Caco-2 (cell line): ENCODE measurements at regions not wholly inside any gene's neighbourhood (a gene's known extent, or its start where the extent isn't known, plus 50 kb on each side); places are given as distances from the start of the nearest gene placed in this dataset.
"Not testable (repeated sequence)": the region's sequence is repeated elsewhere in the genome, so short reads cannot be mapped to it uniquely, and the experiment has no call there.

Experiments used
- BruUV-seq: library from RNA; stranded (reverse); fragments of 400-500 nt; replicated peaks from 2 replicates; lab custom pipeline; 2021; lab: Mats Ljungman, UMichigan
- CTCF ChIA-PET: fragments of 300-600 bp; sonication (Branson Sonifier 250); formaldehyde crosslinking; loops from one replicate; lab custom pipeline; 2022; ENCODE audit warnings: antibody characterized with exemption; lab: Charles Lee
- POLR2A ChIA-PET: fragments of 300-600 bp; sonication (Branson Sonifier 250); formaldehyde crosslinking; loops from one replicate; lab custom pipeline; 2022; ENCODE audit warnings: antibody characterized with exemption; lab: Charles Lee
- DNase-seq, 2 experiments: peaks; one replicate each; pipeline versions ENCODE4 v3.0.0 to v3.0.0-alpha.2; 2020 to 2022
- H3K27me3 ChIP-seq: replicated peaks from 2 replicates; pipeline ENCODE4 v1.6.0; 2011; ENCODE audit warnings: low read length; ENCODE audit not compliant: control insufficient read depth, insufficient read depth
- H3K36me3 ChIP-seq: 2 replicates; pipeline ENCODE4 v1.5.1; 2011; ENCODE audit warnings: low read length; ENCODE audit not compliant: control insufficient read depth, insufficient read depth
- H3K4me1 ChIP-seq: fragments of 250-450 bp; sonication (Bioruptor Pico); 2 replicates; pipeline ENCODE4 v1.5.1; 2020; ENCODE audit warnings: mild to moderate bottlenecking
- H3K4me3 ChIP-seq: 2 replicates; pipeline ENCODE4 v1.5.1; 2011; ENCODE audit warnings: low read depth, mild to moderate bottlenecking, control low read depth, low read length
- H3K9me3 ChIP-seq: fragments of 250-450 bp; sonication (Bioruptor Pico); 2 replicates; pipeline ENCODE4 v1.5.1; 2020; ENCODE audit warnings: mild to moderate bottlenecking, moderate library complexity
- H3K27ac Mint-ChIP-seq: one replicate; pipeline ENCODE4 v1.8.0; 2022; ENCODE audit warnings: mixed read lengths; ENCODE audit not compliant: unreplicated experiment
- H3K27me3 Mint-ChIP-seq: one replicate; pipeline ENCODE4 v1.8.0; 2022; ENCODE audit warnings: mixed read lengths; ENCODE audit not compliant: insufficient read depth, unreplicated experiment
- H3K36me3 Mint-ChIP-seq: one replicate; pipeline ENCODE4 v1.8.0; 2022; ENCODE audit warnings: mild to moderate bottlenecking, mixed read lengths; ENCODE audit not compliant: insufficient read depth, unreplicated experiment
- H3K4me1 Mint-ChIP-seq: one replicate; pipeline ENCODE4 v1.8.0; 2022; ENCODE audit warnings: low read depth, mixed read lengths; ENCODE audit not compliant: unreplicated experiment
- H3K4me3 Mint-ChIP-seq: one replicate; pipeline ENCODE4 v1.8.0; 2022; ENCODE audit warnings: mild to moderate bottlenecking, moderate library complexity, mixed read lengths; ENCODE audit not compliant: unreplicated experiment
- H3K9me3 Mint-ChIP-seq: one replicate; pipeline ENCODE4 v1.8.0; 2022; ENCODE audit warnings: mixed read lengths; ENCODE audit not compliant: unreplicated experiment
- intact Hi-C: fragments of 100-400 bp; cut with micrococcal nuclease; formaldehyde crosslinking; loops from one replicate; pipeline ENCODE4 v1.10.0; 2022; ENCODE audit not compliant: unreplicated experiment
- TF ChIP-seq, protein P1 (sequence below), 2 experiments: fragments of 200-600 bp in 1 of 2; IDR thresholded peaks; 1 replicate in 1 of 2; 2 replicates in 1 of 2; pipeline versions ENCODE4 v1.5.1 to v1.8.0; 2011 to 2022; ENCODE audit warnings: antibody characterized with exemption in 1 of 2, control low read depth in 1 of 2, inconsistent platforms in 1 of 2, low read depth in 1 of 2, low read length in 1 of 2, mild to moderate bottlenecking in 1 of 2, moderate library complexity in 1 of 2; ENCODE audit not compliant: insufficient read depth in 1 of 2, severe bottlenecking in 1 of 2, unreplicated experiment in 1 of 2

DNA sequence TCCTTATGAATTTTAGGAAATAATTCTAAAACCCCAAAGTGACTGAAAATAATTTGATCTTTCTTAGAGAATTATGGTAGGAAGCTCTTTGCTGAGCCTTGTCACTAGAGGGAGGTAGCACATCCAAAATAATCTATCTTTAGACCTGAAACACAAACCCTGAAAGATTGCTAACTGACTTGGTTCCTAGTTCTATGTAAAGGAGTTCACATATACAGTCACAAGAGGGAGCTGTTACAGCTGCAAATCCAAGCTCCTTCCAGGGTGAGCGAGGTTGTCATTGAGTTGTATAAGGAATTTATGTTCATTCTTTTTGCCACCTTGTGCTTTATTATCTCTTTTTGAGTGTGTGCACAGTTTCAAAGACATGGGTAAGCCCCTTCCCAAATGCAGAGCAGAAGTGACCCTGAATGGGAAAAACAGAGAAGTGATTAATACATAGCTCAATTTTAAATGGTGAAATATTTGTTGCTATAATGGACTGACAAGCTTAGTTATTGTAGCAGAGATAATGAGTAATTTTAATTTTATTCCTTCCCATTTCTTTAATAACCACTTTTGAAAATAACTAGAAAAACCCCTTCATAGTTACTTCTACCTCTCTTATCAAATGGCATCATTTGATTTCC, 387.9 kb downstream of the DAD1 start:
- peaks cover 12% of the 10 kb centered on the region for H3K9me3 Mint-ChIP-seq
- Histone ChIP-seq H3K4me1 (no peaks in the 10 kb centered on the region; the same call in 1 of the 2 replicates), H3K36me3 (no peaks in the 10 kb centered on the region), H3K4me3 (no peak overlapping the region), H3K9me3 (no peaks in the 10 kb centered on the region; the same call in 1 of the 2 replicates), H3K27me3 (no peaks in the 10 kb centered on the region)
- DNase-seq = peak in 1 of 2 experiments; percentile 57
- H3K4me1 Mint-ChIP-seq = no peaks in the 10 kb centered on the region
- POLR2A ChIA-PET = no interaction called here
- no peak overlapping the region for H3K4me3 Mint-ChIP-seq
- no peak overlapping the region for H3K27ac Mint-ChIP-seq
- no peaks in the 10 kb centered on the region for H3K36me3 Mint-ChIP-seq
- no TSS peak for BruUV-seq
- no peaks in the 10 kb centered on the region for H3K27me3 Mint-ChIP-seq
- CTCF ChIA-PET = interaction anchor here (0.5 to 1.9 kb wide), 37 partner anchors 9 to 512 kb away, joined by 3 to 22 read pairs (median 4); no protein-coding TSS in a partner anchor
- intact Hi-C loops = loop anchor here (2.0 to 5.0 kb wide), 2 partner anchors 38 to 176 kb away; no protein-coding TSS in a partner anchor
- TF ChIP-seq, protein P1, sequence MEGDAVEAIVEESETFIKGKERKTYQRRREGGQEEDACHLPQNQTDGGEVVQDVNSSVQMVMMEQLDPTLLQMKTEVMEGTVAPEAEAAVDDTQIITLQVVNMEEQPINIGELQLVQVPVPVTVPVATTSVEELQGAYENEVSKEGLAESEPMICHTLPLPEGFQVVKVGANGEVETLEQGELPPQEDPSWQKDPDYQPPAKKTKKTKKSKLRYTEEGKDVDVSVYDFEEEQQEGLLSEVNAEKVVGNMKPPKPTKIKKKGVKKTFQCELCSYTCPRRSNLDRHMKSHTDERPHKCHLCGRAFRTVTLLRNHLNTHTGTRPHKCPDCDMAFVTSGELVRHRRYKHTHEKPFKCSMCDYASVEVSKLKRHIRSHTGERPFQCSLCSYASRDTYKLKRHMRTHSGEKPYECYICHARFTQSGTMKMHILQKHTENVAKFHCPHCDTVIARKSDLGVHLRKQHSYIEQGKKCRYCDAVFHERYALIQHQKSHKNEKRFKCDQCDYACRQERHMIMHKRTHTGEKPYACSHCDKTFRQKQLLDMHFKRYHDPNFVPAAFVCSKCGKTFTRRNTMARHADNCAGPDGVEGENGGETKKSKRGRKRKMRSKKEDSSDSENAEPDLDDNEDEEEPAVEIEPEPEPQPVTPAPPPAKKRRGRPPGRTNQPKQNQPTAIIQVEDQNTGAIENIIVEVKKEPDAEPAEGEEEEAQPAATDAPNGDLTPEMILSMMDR (IDR thresholded peaks at IDR 0.05; ENCODE audit: insufficient read depth in 1 of 2, low read depth in 1 of 2, low read length in 1 of 2, severe bottlenecking in 1 of 2, unreplicated experiment in 1 of 2) = peak; percentile 55 to 84

DNA sequence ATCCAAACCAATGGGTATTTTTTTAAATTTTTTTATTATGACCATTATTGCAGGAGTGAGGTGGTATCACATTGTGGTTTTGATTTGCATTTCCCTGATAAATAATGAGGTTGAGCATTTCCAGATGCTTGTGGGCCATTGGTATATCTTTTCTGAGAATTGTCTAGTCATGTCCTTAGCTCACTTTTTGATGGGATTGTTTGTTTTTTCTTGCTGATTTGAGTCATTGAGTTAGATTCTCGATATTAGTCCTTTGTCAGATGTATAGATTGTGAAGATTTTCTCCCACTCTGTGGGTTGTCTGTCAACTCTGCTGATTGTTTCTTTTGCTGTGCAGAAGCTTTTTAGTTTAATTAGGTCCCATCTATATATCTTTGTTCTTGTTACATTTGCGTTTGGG, 388.9 kb downstream of the DAD1 start:
- H3K9me3 ChIP-seq, H3K36me3 Mint-ChIP-seq, H3K4me3 ChIP-seq, DNase-seq, H3K27ac Mint-ChIP-seq, POLR2A ChIA-PET, H3K4me3 Mint-ChIP-seq, H3K27me3 ChIP-seq, H3K36me3 ChIP-seq, H3K4me1 ChIP-seq, H3K27me3 Mint-ChIP-seq, BruUV-seq, H3K4me1 Mint-ChIP-seq: not testable (repeated sequence)
- CTCF ChIA-PET = interaction anchor here (1.9 kb wide), 1 partner anchor 175 kb away, joined by 8 read pairs; no protein-coding TSS in a partner anchor
- intact Hi-C loops = loop anchor here (2.0 to 5.0 kb wide), 2 partner anchors 37 to 177 kb away; no protein-coding TSS in a partner anchor
- peaks cover 12% of the 10 kb centered on the region for H3K9me3 Mint-ChIP-seq

DNA sequence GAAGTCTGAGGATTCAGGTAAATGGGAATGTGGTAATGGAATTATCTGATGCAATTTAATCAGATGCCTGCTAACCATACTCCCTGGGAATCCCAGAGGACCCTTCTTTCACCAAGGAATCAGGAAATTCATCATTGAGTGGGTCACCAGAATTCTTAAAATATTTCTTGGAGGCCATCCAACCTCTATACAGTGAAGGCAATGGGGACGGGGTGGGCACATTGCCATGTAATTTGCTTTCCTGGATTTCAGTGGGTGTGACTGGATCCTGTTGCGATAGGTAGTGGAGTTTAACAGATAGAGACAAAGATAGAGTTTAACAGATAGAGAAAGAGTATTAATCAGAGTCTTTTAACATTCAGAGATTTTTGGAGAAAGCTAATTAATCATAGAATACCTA, 394.4 kb downstream of the DAD1 start:
- 0 out of 2 replicates have a peak, but pooled peaks cover 9% of the 10 kb centered on the region for H3K4me1 ChIP-seq
- TF ChIP-seq, protein P1 (IDR thresholded peaks at IDR 0.05; ENCODE audit: insufficient read depth in 1 of 2, low read depth in 1 of 2, low read length in 1 of 2, severe bottlenecking in 1 of 2, unreplicated experiment in 1 of 2) = no peak
- DNase-seq = no peak
- no peak overlapping the region for H3K4me3 Mint-ChIP-seq
- H3K27ac Mint-ChIP-seq = no peak overlapping the region
- H3K36me3 Mint-ChIP-seq = no peaks in the 10 kb centered on the region
- CTCF ChIA-PET = no interaction called here
- no peaks in the 10 kb centered on the region for H3K36me3 ChIP-seq
- intact Hi-C loops = no loop called here
- no peaks in the 10 kb centered on the region for H3K4me1 Mint-ChIP-seq
- H3K27me3 ChIP-seq = no peaks in the 10 kb centered on the region
- H3K4me3 ChIP-seq = no peak overlapping the region
- H3K9me3 ChIP-seq = no peaks in the 10 kb centered on the region; the same call in 1 of the 2 replicates
- POLR2A ChIA-PET = no interaction called here
- peaks cover 3% of the 10 kb centered on the region for H3K27me3 Mint-ChIP-seq
- BruUV-seq = no TSS peak
- H3K9me3 Mint-ChIP-seq = peaks cover 12% of the 10 kb centered on the region
